Liver (tissue), 8 donors: ENCODE measurements at regions not wholly inside any gene's neighbourhood (a gene's known extent, or its start where the extent isn't known, plus 50 kb on each side); places are given as distances from the start of the nearest gene placed in this dataset.

Experiments used
- DNase-seq: peaks from one replicate; pipeline ENCODE4 v3.0.0-alpha.2; 2017; ENCODE audit warnings: low spot score
- H3K27ac ChIP-seq, 2 donors: one replicate each; pipeline ENCODE4 v1.7.0; 2013; ENCODE audit warnings: inconsistent platforms in 2 of 2, low read length in 2 of 2, control low read depth in 1 of 2, low read depth in 1 of 2, mild to moderate bottlenecking in 1 of 2
- H3K27me3 ChIP-seq, 4 donors: one replicate each; pipeline versions ENCODE4 v1.6.1 to v1.7.0; 2013; ENCODE audit warnings: low read length in 3 of 4, inconsistent platforms in 1 of 4, mild to moderate bottlenecking in 1 of 4, moderate library complexity in 1 of 4; ENCODE audit not compliant: control insufficient read depth in 4 of 4, insufficient read depth in 4 of 4
- H3K36me3 ChIP-seq, 4 donors: one replicate each; pipeline versions ENCODE4 v1.6.1 to v1.7.0; 2013; ENCODE audit warnings: low read length in 3 of 4, mild to moderate bottlenecking in 3 of 4, low read depth in 1 of 4, moderate library complexity in 1 of 4; ENCODE audit not compliant: control insufficient read depth in 4 of 4, insufficient read depth in 3 of 4
- H3K4me1 ChIP-seq, 4 donors: one replicate each; pipeline versions ENCODE4 v1.6.1 to v1.7.0; 2013; ENCODE audit warnings: low read length in 3 of 4, mild to moderate bottlenecking in 3 of 4, moderate library complexity in 1 of 4; ENCODE audit not compliant: control insufficient read depth in 4 of 4, insufficient read depth in 4 of 4
- H3K4me3 ChIP-seq, 3 donors: one replicate each; pipeline versions ENCODE4 v1.6.1 to v1.7.0; 2013; ENCODE audit warnings: low read length in 3 of 3, control low read depth in 1 of 3, low read depth in 1 of 3, mild to moderate bottlenecking in 1 of 3
- H3K9ac ChIP-seq, 2 donors: one replicate each; pipeline ENCODE4 v1.7.0; 2013; ENCODE audit warnings: low read length in 2 of 2, mild to moderate bottlenecking in 2 of 2, moderate library complexity in 2 of 2, control low read depth in 1 of 2, low read depth in 1 of 2
- H3K9me3 ChIP-seq, 4 donors: one replicate each; pipeline versions ENCODE4 v1.6.1 to v1.7.0; 2013; ENCODE audit warnings: low read length in 3 of 4; ENCODE audit not compliant: control insufficient read depth in 4 of 4
- ATF3 ChIP-seq: IDR thresholded peaks from 2 replicates; pipeline ENCODE4 v1.6.1; 2016; ENCODE audit warnings: antibody characterized with exemption
- CTCF ChIP-seq: fragments of 150-350 bp; IDR thresholded peaks from 2 replicates; pipeline ENCODE4 v1.5.1; 2017; ENCODE audit warnings: improper control_type of control experiment, low read depth, low read length; ENCODE audit not compliant: missing input control
- EGR1 ChIP-seq, 2 donors: IDR thresholded peaks; 2 replicates each; pipeline ENCODE4 v1.6.1; 2016 to 2018; ENCODE audit warnings: antibody characterized with exemption in 2 of 2, low read depth in 2 of 2
- FOXA1 ChIP-seq: IDR thresholded peaks from 2 replicates; pipeline ENCODE4 v1.6.1; 2016; ENCODE audit warnings: antibody characterized with exemption
- FOXA2 ChIP-seq: IDR thresholded peaks from 2 replicates; pipeline ENCODE4 v1.6.1; 2016; ENCODE audit warnings: antibody characterized with exemption
- GABPA ChIP-seq, 2 donors: IDR thresholded peaks in 1 of 2; conservative IDR thresholded peaks in 1 of 2; 2 replicates each; pipeline ENCODE4 v1.6.1; 2016; ENCODE audit warnings: antibody characterized with exemption in 2 of 2, mild to moderate bottlenecking in 1 of 2, moderate library complexity in 1 of 2
- HNF4A ChIP-seq, 2 donors: conservative IDR thresholded peaks; 2 replicates each; pipeline ENCODE4 v1.6.1; 2016; ENCODE audit warnings: antibody characterized with exemption in 2 of 2, mild to moderate bottlenecking in 2 of 2
- HNF4G ChIP-seq: IDR thresholded peaks from 2 replicates; pipeline ENCODE4 v1.6.1; 2016; ENCODE audit warnings: antibody characterized with exemption
- JUND ChIP-seq, 2 donors: IDR thresholded peaks; 2 replicates each; pipeline ENCODE4 v1.6.1; 2016; ENCODE audit warnings: antibody characterized with exemption in 2 of 2
- MAX ChIP-seq: IDR thresholded peaks from 2 replicates; pipeline ENCODE4 v1.6.1; 2016; ENCODE audit warnings: antibody characterized with exemption
- RAD21 ChIP-seq, 2 donors: IDR thresholded peaks; 2 replicates each; pipeline ENCODE4 v1.6.1; 2016; ENCODE audit warnings: antibody characterized with exemption in 2 of 2, mild to moderate bottlenecking in 2 of 2
- REST ChIP-seq: IDR thresholded peaks from 2 replicates; pipeline ENCODE4 v1.6.1; 2016; ENCODE audit warnings: antibody characterized with exemption, mild to moderate bottlenecking
- RXRA ChIP-seq, 2 donors: IDR thresholded peaks; 2 replicates each; pipeline ENCODE4 v1.6.1; 2017 to 2018; ENCODE audit warnings: antibody characterized with exemption in 2 of 2, mild to moderate bottlenecking in 1 of 2
- SP1 ChIP-seq: IDR thresholded peaks from 2 replicates; pipeline ENCODE4 v1.6.1; 2018; ENCODE audit warnings: antibody characterized with exemption, mild to moderate bottlenecking
- TAF1 ChIP-seq: conservative IDR thresholded peaks from 2 replicates; pipeline ENCODE4 v1.6.1; 2016; ENCODE audit warnings: antibody characterized with exemption, mild to moderate bottlenecking
- YY1 ChIP-seq: IDR thresholded peaks from 2 replicates; pipeline ENCODE4 v1.6.1; 2016; ENCODE audit warnings: antibody characterized with exemption, mild to moderate bottlenecking
- ZBTB33 ChIP-seq: IDR thresholded peaks from 2 replicates; pipeline ENCODE4 v1.6.1; 2016; ENCODE audit warnings: antibody characterized with exemption
- WGBS: extraction: QIAGEN DNeasy Blood & Tissue Kit; methylation state at CpG from one replicate; pipeline ENCODE4 v1.1.7; 2013; 5-methylcytosine and 5-hydroxymethylcytosine counted together
- donor health status: healthy.
- donor health status: healthy.
- donor health status: healthy.
- donor health status: healthy.
- donor health status: healthy.

GRCh38 chr18:10046178-10046807, 132.5 kb downstream of the VAPA start:
- TF ChIP-seq HNF4A (conservative IDR thresholded peaks at IDR 0.05), result no peak
- TF ChIP-seq RAD21 (IDR thresholded peaks at IDR 0.05), result no peak
- no peak for TF ChIP-seq REST
- no peak for TF ChIP-seq SP1
- no peak for TF ChIP-seq CTCF
- TF ChIP-seq JUND (IDR thresholded peaks at IDR 0.05), result no peak
- no peak for TF ChIP-seq FOXA2
- no peak for TF ChIP-seq RXRA (IDR thresholded peaks at IDR 0.05)
- TF ChIP-seq FOXA1, result no peak
- TF ChIP-seq ATF3, result no peak
- no peak for TF ChIP-seq HNF4G
- TF ChIP-seq TAF1, result no peak
- TF ChIP-seq MAX, result no peak
- TF ChIP-seq GABPA (IDR thresholded peaks at IDR 0.05 in 1 of 2, conservative IDR thresholded peaks at IDR 0.05 in 1 of 2), result no peak
- no peak overlapping the region for H3K9ac ChIP-seq
- H3K4me1 ChIP-seq, result no peaks in the 10 kb centered on the region
- no peak overlapping the region for H3K27ac ChIP-seq
- no peak overlapping the region for H3K4me3 ChIP-seq
- peaks cover 0 to 3% (median 0%) of the 10 kb centered on the region in 4 donors for H3K27me3 ChIP-seq
- H3K9me3 ChIP-seq, result peaks cover 0 to 6% (median 1%) of the 10 kb centered on the region in 4 donors
- H3K36me3 ChIP-seq, result no peaks in the 10 kb centered on the region
- no peak for DNase-seq
- WGBS, result 87% methylated on average over 13 of the region's 13 CpGs

- peaks cover 0 to 7% (median under 1%) of the 10 kb centered on the region in 4 donors for H3K9me3 ChIP-seq
- no peak overlapping the region for H3K9ac ChIP-seq
- no peak overlapping the region for H3K4me3 ChIP-seq
- TF ChIP-seq ATF3 (no peak), ZBTB33 (no peak), HNF4A (conservative IDR thresholded peaks at IDR 0.05) (no peak), YY1 (no peak), TAF1 (no peak), EGR1 (IDR thresholded peaks at IDR 0.05; ENCODE audit: low read depth in 2 of 2) (no peak), HNF4G (no peak), CTCF (no peak)
- H3K27me3 ChIP-seq, result peaks cover 0 to 3% (median 0%) of the 10 kb centered on the region in 4 donors
- no peak overlapping the region for H3K27ac ChIP-seq
- H3K36me3 ChIP-seq, result no peaks in the 10 kb centered on the region
- no peaks in the 10 kb centered on the region for H3K4me1 ChIP-seq
- 86% methylated on average over 6 of the region's 6 CpGs for WGBS
- DNase-seq, result no peak
Observed at GRCh38 chr18:10047237-10047636, 133.4 kb downstream of the VAPA start.
